GM19455 (cell line): ENCODE measurements at regions not wholly inside any gene's neighbourhood (a gene's known extent, or its start where the extent isn't known, plus 50 kb on each side); places are given as distances from the start of the nearest gene placed in this dataset.

Source experiments
- ATAC-seq: cut with Tn5 transposase; IDR thresholded peaks from one replicate; pipeline ENCODE4 v1.9.1; 2021; ENCODE audit not compliant: unreplicated experiment

DNA sequence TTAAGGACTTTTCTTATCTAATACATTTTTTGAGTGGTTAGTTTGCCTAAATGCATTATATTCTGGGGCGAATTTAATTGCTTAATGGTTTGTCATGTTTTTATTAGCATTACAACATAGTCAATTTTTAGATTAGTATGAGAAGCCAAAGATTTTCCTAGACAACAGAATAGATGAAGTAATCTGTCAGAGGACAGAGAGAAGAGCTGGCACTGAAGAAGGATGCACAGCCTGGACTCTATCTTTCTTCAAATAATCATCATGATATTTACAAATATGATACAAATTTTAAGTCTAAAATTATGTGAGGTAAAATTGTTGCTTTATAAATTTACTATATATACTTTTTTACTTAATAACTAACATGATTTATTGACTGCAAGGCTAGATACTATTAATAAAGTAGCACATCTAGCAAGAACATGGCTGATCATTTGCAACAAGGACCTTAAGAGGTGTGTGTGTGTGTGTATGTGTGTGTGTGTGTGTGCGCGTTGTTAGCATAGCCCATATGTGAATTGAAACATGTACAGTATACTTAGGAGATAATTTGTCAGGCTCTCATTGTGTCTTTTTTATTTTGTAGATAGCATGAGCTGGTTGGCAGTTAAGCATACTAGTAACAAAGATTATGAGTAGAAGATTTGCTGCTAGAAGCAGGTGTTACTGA is 752.2 kb downstream of the DCDC2C start:
- no peak for ATAC-seq

DNA sequence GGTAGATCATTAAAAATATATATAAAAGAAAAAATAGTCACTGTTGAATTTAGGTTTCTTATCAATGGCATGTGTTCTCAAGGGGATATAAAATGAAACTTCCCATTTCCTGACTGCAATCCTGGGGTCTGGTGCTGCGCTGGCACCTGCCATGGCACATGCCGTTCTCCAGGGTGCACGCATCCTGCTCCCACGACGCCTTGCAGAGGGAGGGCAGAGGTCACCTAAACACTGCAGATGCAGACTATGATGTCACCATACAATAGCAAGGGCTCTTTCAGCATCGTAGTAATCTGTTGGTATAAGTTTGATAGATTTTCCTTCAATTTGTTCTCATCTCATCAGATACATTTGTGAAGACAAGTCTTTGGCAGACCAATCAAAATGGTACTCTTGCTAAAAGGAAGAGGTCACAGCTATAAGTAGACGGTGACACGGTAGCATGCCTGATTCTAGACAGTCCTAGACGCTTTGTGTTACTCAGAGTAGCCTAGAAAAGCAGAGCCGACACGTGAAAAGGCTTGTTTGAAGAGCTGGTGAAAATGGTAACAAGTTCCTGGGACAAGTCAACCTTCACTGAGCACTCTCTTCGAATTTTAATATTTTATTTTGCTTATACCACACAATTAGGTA is 761.4 kb downstream of the DCDC2C start:
- ATAC-seq, result no peak

DNA sequence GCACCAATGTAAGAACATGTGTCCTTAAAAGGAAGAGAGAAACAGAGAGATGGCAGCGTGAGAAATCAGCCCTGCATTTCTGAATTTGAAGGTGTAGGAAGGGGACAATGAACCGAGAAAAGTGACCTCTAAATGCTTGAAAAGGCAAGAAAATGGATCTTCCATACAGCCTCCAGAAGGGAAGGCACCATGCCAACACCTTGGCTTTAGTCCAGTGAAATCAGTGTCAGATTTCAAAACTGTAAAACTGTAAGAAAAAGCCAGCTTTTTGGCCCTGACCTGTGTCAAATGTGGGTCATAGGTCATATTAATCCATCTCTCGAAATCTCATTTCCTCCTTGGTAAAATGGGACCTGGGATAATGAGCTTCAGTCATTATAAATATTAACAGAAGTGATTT is 762.3 kb downstream of the DCDC2C start:
- ATAC-seq, result no peak

DNA sequence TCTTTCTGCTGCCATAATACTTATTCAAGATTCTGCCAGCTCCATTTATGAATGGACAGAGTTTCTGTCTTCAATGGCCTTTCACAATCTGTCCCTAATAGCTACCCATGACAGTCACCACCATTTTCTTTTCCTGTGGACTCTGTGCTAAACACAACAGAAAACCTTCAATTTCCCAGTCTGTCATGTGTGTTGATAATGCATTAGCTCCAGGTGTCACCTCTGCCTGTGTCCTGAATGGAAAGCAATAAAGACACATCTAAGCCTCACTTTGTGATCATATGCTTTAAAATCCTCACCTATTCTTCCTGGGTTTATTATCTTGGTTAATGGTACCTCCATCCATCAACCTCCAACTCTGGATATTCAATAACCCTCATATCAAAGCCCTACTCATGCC is 772.2 kb downstream of the DCDC2C start:
- no peak for ATAC-seq

DNA sequence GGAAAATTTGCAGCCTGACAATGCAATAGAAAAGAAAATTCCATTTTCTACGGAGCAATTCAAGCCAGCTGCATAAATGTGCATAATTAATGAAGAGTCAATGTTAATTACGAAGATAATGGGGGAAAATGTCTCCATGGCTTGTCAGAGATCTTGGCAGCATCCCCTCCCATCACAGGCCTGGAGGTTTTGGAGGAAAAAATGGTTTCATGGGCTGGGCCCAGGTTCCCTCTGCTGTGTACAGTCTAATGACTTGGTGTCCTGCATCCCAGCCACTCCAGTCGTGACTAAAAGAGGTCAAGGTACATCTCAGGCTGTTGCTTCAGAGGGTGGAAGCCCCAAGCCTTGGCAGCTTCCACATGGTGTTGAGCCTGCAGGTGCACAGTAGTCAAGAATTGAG is 779.7 kb downstream of the DCDC2C start:
- ATAC-seq, result no peak

GRCh38 chr2:4486971-4487370 is 783.6 kb downstream of the DCDC2C start:
- ATAC-seq, result no peak

GRCh38 chr2:4499316-4500030 is 796.1 kb downstream of the DCDC2C start:
- no peak for ATAC-seq

DNA sequence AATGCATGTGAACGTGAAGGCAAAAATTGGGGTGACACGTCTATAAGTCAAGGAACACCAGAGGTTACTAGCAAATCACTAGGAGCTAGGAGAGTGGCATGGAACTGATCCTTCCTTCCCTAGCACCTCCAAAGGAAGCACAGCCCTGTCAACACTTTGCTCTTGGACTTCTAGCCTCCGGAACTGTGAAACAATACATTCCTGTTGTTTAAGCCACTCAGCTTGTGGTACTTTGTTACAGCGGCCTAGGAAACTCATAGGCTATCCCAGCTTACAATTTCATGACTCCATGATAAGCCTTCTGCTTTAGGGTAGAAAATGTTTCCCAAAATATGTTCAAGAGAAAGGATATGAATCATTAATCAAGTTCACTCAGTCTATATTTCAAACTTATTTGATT is 798.1 kb downstream of the DCDC2C start:
- ATAC-seq, result no peak

- ATAC-seq, result no peak
Measured at GRCh38 chr2:4502230-4502843, 799.0 kb downstream of the DCDC2C start.

DNA sequence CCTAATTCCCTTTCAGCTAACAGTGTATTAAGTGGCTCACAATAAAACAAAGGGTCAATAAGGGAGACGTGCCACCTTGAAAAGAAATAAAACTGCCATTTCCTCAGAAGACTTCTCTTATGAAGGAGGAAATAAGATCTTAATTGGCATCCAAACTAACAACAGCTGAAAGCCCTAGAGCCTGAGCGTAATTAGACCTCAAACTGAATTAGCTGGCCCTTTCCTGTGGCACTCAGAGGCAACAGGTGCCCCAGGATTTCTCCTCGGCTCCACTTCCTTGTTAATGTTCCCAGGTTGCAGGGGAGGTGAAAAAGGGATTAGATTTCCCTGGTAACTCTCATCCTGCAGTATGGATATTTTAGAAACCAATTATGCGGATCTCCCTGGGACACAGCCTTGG is 804.3 kb downstream of the DCDC2C start:
- ATAC-seq, result no peak

DNA sequence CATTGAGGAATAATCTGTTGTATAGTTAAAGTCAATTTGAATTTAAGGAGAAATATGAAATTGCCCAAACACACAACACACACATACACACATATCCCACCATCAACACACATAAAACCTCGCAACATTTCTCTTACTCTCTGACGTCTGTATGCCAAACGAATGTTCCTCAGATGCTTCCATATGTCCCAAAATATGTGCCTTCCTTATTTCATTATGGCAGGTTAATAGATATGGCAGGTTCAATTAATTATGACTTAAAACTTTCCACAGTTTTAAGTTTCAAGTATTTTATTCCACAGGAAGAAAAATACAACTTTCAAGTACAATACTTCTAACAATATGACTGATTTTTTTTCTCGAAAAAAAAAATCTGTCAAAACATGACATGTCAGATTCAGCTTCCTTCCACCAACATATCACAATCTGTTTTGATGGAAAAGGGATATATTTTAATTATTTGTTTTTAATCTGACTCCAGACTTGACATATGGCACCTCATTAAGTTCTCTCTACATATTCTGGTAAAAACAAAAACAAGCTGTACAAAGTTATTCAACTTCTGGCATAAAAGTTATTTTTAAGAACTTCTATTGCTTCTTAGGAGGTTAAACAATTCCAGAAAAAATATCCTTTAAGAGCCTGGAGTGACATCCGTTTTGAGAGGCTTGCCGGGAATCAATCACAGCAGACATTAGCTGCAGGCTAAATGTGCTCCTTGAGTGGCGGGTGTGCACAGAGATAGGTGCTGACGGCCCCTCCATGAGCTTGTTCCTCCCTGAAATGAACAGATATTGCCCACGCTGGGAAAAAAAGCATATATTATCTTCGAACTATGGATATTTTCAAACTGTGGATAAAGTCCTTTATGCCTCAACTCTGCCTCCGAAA is 812.7 kb downstream of the DCDC2C start:
- no peak for ATAC-seq

DNA sequence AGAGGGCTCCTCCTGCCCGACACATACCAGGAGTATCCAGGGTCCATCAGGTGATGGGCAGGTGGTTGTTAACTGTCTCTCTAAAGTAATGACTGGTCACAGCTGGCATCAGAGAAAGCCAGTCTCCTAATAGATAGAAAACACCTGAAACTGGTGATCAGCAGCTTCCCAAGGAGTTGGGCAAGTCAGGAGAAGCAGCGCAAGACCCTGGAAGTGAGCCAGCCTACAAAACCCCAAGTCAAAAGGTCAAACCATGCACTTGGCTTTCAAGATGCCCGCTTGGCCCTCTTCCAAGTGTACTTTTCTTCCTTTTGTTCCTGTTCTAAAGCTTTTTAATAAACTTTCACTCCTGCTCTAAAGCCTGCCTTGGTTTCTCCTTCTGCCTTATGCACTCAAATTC is 815.2 kb downstream of the DCDC2C start:
- ATAC-seq, result no peak

GRCh38 chr2:4522498-4523421 is 819.4 kb downstream of the DCDC2C start:
- no peak for ATAC-seq

DNA sequence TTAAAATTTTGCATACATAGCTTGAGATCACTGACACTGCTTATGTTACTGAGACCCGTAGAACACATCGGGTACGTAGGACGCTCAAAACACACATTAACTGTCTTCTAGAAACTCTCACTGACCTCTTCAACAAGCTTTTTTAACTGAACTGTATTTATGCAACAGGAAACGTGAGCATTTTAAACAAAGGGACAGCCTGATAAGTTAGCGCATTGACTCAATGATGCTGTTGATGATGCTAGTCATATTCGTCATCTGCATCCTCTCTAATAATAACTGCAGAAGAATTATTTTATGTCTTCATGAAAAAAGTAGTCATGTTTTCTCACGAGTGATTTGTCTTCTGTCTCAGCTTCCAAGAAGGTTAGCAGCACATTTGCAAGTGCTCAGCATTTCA is 824.0 kb downstream of the DCDC2C start:
- no peak for ATAC-seq

GRCh38 chr2:4528246-4528645 is 824.9 kb downstream of the DCDC2C start:
- ATAC-seq, result no peak

- ATAC-seq, result no peak
Measured at GRCh38 chr2:4528773-4529172, 825.4 kb downstream of the DCDC2C start.

GRCh38 chr2:4529738-4530137 is 826.4 kb downstream of the DCDC2C start:
- ATAC-seq, result no peak

- no peak for ATAC-seq
Measured at GRCh38 chr2:4530231-4530630, 826.9 kb downstream of the DCDC2C start.

DNA sequence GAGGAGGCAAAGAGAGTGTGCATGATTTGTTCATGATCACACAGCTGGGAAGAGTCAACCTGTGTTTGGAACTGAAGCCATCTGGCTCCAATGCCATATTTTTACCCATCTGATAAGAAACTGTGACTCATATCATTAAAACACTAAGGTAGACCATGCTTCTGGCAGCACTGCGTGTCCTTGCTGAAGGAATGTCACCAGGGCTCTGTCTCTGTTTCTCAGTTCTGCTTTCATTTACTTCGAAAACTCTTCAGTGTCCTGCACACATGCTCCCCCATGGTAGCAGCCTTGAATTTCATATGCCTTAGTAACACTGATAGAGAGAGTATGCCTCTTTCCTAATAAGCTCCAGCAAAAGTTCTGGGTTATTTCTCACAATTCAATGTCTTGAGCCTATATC is 830.4 kb downstream of the DCDC2C start:
- ATAC-seq, result no peak

- ATAC-seq, result no peak
Measured at GRCh38 chr2:4539121-4539520, 835.7 kb downstream of the DCDC2C start.
